ENCODE measurements at regions not wholly inside any gene's neighbourhood (a gene's known extent, or its start where the extent isn't known, plus 50 kb on each side); places are given as distances from the start of the nearest gene placed in this dataset.

DNA sequence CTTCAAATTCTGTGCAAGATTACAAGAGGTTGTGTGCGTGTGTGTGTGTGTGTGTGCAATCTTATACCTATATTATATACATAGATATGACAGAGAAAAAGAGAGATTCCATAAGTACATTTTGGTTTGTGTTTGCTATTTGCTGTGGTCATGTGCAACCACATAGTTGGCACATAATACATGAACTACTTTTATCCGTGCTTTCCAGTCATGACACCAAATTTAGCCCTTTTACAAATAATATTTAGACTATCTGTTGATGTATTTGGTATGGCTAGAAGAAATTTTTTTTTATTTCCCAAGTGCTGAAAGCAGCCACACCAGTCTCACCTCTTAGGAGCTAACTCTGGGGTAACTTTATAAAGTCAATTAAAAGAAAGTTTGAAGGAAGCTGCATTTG lies 63.5 kb upstream of the EGFR start:
- DNase-seq (ENCODE audit: low read depth in 2 of 3, low spot score in 2 of 3), result no peak

DNA sequence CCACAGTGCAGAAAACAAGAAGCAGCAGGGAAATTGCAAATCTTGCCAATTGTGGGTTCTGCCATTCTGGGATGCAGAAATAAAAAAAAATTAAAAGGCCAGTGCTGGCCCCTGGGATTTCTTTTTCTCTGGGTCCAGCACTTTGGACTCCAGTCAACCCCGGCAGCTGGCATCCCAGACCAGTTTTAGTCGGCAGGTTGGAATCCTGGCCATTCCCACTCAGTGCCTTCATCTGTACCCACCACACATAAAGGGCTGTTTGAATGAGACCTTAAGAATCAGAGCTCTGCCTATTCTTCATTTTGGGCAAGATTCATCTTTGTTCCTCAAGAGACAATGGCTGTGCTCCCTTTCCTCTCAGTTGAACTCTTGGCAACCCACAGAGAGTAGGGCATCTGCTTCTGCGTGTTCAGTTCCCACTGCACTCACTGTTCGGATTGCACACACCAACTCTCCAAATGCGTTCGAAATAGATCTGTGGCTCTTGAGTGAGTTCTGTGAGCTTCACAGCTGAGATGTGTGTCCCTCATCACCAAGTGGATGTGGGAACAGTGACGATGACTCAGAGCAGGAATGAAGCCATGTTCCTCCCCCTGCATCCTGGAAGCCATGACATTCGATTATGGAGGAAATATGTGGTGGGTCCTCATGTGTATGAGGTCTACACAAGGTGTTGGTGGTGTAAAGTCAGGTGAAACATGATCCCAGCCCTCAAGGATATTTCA lies 63.0 kb upstream of the EGFR start:
- DNase-seq (ENCODE audit: low read depth in 2 of 3, low spot score in 2 of 3), result no peak

DNA sequence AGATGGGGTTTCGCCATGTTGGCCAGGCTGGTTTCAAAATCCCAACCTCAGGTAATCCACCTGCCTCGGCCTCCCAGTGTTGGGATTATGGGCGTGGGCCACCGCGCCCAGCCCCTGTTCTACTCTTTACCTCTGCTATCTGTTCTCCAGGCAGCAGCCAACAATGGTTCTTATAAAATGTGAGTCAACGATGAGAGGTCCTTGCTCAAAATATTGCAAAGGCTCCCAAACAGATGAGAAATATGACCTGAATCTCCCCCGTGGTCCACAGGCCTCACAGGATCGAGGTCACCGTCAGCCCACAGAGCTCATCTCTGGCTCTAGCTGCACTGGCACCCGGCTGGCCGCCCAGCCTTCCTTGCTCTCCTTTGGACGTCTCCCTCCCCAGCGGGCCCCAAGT lies 62.0 kb upstream of the EGFR start:
- DNase-seq (ENCODE audit: low read depth in 2 of 3, low spot score in 2 of 3), result no peak

DNA sequence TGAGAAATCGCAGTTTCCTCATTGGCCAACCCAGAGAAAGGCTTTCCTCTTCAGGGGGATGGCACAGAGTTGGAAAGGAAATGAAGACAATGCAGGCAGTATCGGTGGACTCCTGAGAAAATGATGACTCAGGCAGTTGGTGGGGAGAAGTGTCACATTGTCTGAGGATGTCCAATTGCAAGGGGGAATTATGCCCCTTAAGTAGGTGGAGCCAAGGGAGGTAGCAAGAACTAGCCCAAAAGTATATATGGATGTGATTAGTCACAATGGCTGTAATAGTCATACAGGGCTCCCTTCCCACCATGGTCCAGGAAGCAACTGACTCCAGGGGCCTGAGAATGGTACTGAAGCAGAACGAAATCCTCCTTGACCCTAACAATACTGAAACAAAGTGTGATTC lies 58.3 kb upstream of the EGFR start:
- no peak for DNase-seq (ENCODE audit: low read depth in 2 of 3, low spot score in 2 of 3)

DNA sequence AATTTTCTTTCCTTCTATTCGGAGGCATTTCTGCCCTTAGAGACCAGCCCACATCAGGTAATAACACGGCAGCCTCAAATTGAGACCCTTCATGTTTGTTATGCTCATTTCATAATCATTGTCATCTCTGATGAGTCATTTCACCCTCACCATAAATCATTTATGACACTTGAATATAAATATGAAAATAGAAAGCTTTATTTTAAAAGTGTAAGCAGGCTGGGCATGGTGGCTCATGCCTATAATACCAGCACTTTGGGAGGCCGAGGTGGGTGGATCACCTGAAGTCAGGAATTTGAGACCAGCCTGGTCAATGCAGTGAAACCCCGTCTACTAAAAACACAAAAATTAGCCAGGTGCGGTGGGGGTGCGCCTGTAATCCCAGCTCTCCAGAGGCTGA lies 57.4 kb upstream of the EGFR start:
- no peak for DNase-seq (ENCODE audit: low read depth in 2 of 3, low spot score in 2 of 3)

DNA sequence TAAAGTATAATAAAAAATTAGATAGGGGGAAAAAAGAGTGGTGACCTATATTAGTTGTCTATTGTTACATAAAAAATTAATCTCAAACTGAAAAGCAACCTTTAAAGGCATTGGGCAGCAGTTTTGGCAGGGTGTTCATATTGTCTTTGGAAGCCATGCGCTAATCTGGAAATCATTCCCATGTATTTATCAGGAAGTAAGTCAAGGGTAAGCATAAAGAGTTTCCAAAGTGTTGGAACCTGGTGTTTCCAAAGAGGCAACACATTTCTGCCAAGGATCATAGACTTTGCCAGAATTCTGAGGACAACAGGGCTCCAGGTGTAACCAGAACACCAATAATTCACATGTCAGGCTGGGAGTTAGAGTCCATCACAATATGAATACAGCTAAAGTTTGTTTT lies 55.7 kb upstream of the EGFR start:
- no peak for DNase-seq (ENCODE audit: low read depth in 2 of 3, low spot score in 2 of 3)

DNA sequence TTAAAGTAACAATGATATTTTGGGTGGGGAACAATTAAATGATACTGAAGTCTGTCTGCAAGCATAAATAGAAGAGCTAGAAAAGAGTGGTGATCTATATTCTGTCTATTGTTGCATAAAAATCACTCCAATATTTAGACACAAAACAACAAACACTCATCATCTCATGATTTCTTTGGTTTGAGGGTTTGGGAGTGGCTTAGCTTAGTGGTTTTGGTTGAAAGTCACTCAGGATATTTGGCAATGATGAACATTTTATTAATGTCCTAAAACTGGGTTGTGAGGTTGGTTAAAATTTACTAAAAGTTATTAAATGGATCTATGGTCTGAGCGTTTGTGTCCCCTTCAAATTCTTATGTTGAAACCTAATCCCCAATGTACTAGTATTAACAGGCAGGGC lies 54.7 kb upstream of the EGFR start:
- DNase-seq (ENCODE audit: low read depth in 2 of 3, low spot score in 2 of 3), result no peak

DNA sequence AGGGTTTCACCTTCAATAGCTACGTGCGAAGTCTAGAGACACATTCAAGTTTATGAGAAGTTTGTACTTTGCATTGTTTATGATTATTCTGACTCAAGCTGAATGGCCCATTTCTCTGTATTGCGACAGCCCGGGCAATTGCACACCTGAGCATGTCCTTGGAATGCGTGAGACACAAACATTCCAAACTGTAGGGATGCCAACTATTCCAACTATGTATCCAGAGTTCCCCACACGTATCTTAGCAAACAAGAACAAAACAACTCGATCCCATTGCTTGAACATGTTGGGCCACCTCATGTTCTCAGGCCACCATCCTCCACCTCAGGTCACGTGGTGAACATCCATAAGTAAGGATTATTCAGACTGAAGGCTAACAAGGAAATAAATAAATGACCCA lies 51.4 kb upstream of the EGFR start:
- DNase-seq (ENCODE audit: low read depth in 2 of 3, low spot score in 2 of 3), result no peak

DNA sequence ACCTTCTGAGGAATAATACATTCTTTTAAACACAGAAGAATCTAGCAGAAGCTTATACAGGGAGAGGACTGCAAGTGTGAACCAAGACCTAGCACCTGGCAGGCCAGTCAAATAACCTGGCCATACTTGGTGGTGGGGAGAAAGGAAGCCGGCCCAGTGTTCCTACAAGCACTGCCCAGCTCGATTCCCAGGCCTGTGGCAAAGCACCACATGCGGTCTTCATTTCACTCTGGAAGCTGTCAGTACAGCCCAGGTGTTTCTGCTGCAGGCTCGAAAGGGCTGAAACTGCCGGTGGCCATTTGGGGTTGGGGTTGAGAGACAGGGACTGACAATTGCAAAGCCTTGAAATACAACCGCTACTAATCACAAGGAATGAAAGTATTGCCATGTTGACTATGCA lies 50.8 kb upstream of the EGFR start:
- DNase-seq (ENCODE audit: low read depth in 2 of 3, low spot score in 2 of 3), result no peak

Data from hematopoietic multipotent progenitor cell (in vitro differentiated cells).